ENCODE measurements at regions not wholly inside any gene's neighbourhood (a gene's known extent, or its start where the extent isn't known, plus 50 kb on each side); places are given as distances from the start of the nearest gene placed in this dataset.

- in situ Hi-C loops (cut with HindIII; ENCODE audit: low sequenced_read_pairs), result no loop called here
Measured at GRCh38 chr18:48467231-48467630, 58.0 kb upstream of the ZBTB7C start.

GRCh38 chr18:48462510-48462909 is 53.3 kb upstream of the ZBTB7C start:
- TF ChIP-seq, protein P1, sequence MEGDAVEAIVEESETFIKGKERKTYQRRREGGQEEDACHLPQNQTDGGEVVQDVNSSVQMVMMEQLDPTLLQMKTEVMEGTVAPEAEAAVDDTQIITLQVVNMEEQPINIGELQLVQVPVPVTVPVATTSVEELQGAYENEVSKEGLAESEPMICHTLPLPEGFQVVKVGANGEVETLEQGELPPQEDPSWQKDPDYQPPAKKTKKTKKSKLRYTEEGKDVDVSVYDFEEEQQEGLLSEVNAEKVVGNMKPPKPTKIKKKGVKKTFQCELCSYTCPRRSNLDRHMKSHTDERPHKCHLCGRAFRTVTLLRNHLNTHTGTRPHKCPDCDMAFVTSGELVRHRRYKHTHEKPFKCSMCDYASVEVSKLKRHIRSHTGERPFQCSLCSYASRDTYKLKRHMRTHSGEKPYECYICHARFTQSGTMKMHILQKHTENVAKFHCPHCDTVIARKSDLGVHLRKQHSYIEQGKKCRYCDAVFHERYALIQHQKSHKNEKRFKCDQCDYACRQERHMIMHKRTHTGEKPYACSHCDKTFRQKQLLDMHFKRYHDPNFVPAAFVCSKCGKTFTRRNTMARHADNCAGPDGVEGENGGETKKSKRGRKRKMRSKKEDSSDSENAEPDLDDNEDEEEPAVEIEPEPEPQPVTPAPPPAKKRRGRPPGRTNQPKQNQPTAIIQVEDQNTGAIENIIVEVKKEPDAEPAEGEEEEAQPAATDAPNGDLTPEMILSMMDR (IDR thresholded peaks at IDR 0.05; ENCODE audit: low read depth, low read length, missing control alignments), result no peak
- in situ Hi-C loops (cut with HindIII; ENCODE audit: low sequenced_read_pairs), result no loop called here

More at GRCh38 chr18:48467231-48467630, 58.0 kb upstream of the ZBTB7C start:
- no peak for DNase-seq (ENCODE audit: low read depth)
- TF ChIP-seq, protein P1 (IDR thresholded peaks at IDR 0.05; ENCODE audit: low read depth, low read length, missing control alignments), result no peak
- H3K4me3 ChIP-seq (ENCODE audit: low read depth, low read length), result no peak overlapping the region

GRCh38 chr18:48460929-48461583 is 51.9 kb upstream of the ZBTB7C start:
- peak; percentile 53 for DNase-seq (ENCODE audit: low read depth)
- TF ChIP-seq, protein P1 (IDR thresholded peaks at IDR 0.05; ENCODE audit: low read depth, low read length, missing control alignments), result no peak
- in situ Hi-C loops (cut with HindIII; ENCODE audit: low sequenced_read_pairs), result no loop called here
- no peak overlapping the region for H3K4me3 ChIP-seq (ENCODE audit: low read depth, low read length)

More at GRCh38 chr18:48462510-48462909, 53.3 kb upstream of the ZBTB7C start:
- DNase-seq (ENCODE audit: low read depth), result no peak
- no peak overlapping the region for H3K4me3 ChIP-seq (ENCODE audit: low read depth, low read length)

DNA sequence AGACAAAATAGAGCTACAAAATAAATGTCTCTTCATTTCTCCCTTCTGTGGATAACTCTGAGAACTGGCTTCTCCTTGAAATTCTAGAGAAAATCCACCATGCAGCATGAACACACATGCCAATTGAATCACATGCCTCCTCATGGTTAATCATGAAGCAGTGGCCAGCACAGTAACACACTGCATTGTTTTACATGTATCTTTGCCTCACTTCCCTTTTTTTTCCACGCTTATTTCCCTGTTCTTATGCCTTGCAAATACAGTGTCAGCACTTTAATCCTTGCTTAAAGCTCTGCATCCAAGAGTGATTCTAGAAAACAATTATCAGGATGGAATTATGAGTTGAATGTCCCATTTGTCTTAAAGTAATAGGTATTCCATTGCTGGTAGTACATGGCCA is 50.3 kb upstream of the ZBTB7C start:
- no peak for DNase-seq (ENCODE audit: low read depth)
- TF ChIP-seq, protein P1 (IDR thresholded peaks at IDR 0.05; ENCODE audit: low read depth, low read length, missing control alignments), result no peak
- in situ Hi-C loops (cut with HindIII; ENCODE audit: low sequenced_read_pairs), result no loop called here
- H3K4me3 ChIP-seq (ENCODE audit: low read depth, low read length), result no peak overlapping the region

DNA sequence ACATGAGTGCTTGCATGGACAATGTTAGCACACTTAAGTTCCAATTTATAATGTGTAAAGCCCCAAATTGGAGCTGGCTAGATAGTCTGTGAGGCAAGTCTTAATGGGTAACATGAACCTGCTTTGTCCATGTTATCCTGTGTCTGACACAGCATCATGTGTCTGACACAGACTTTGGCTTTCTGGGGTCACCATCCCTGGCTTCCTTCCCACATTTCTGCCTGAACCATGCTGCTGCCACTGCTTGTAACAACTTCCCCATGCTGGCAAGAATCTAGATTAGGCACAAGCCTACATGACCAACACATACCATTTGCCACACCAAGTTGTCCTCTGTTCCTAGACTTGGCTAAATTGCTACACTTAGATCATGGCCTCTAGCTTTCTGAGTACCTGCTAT is 49.8 kb upstream of the ZBTB7C start:
- TF ChIP-seq, protein P1 (IDR thresholded peaks at IDR 0.05; ENCODE audit: low read depth, low read length, missing control alignments), result no peak
- no peak for DNase-seq (ENCODE audit: low read depth)
- in situ Hi-C loops (cut with HindIII; ENCODE audit: low sequenced_read_pairs), result no loop called here

More for the DNA sequence above, 49.8 kb upstream of the ZBTB7C start:
- no peak overlapping the region for H3K4me3 ChIP-seq (ENCODE audit: low read depth, low read length)

Measured in astrocyte of the cerebellum (primary cell).